Ramos (cell line): ENCODE measurements at regions not wholly inside any gene's neighbourhood (a gene's known extent, or its start where the extent isn't known, plus 50 kb on each side); places are given as distances from the start of the nearest gene placed in this dataset.

Experiments used
- in situ Hi-C: fragments of 300-500 bp; cut with MboI; formaldehyde crosslinking; loops from one replicate; pipeline ENCODE4 v1.14.3; 2022; ENCODE audit warnings: low sequenced_read_pairs; ENCODE audit not compliant: unreplicated experiment

DNA sequence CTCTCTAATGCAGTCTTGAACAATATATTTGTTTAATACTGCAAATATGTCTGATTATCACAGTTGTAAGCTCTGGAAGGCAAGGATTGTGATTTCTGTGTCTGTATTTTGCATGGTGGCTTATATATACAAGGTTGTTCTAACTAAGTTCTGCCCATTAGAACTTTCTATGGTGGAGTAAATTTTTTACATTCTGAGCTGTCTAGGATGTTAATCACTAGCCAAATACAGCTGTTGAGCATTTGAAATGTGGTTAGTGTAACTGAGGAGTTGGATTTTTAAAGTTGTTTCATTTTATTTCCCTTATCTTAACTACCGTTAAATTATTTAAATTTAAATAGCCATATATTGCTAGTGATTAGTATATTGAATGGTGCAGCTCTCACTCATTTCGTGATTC lies 64.3 kb upstream of the DMRTA1 start:
- in situ Hi-C loops: no loop called here

- in situ Hi-C loops: no loop called here
These were observed 62.9 kb upstream of the DMRTA1 start for GRCh38 chr9:22383718-22384117.

GRCh38 chr9:22389271-22389670 lies 57.4 kb upstream of the DMRTA1 start:
- in situ Hi-C loops: no loop called here

DNA sequence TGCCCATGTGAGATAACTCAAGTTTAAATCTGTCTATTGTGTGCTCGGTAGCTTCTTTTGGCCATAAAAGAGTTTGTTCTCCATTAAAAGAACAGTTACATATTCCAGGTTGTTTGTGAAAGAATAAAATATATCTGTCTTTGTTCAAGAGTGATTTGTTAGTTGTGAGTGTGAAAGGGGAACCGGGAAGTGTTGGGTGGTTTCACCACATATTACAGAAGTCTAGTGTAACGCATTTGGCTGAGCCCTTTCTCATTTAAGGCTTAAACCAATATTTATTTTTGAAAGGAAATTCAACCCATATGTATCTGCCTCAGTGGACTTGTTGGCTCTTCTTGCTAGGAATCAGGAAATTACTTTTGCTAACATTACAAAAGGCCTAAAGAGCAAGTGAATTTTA lies 54.1 kb upstream of the DMRTA1 start:
- in situ Hi-C loops: no loop called here

GRCh38 chr9:22395687-22396141 lies 50.9 kb upstream of the DMRTA1 start:
- in situ Hi-C loops: no loop called here
